ENCODE measurements at regions not wholly inside any gene's neighbourhood (a gene's known extent, or its start where the extent isn't known, plus 50 kb on each side); places are given as distances from the start of the nearest gene placed in this dataset.
A peak's percentile ranks its signal among the peaks of the same experiment; 100 is the strongest.

DNA sequence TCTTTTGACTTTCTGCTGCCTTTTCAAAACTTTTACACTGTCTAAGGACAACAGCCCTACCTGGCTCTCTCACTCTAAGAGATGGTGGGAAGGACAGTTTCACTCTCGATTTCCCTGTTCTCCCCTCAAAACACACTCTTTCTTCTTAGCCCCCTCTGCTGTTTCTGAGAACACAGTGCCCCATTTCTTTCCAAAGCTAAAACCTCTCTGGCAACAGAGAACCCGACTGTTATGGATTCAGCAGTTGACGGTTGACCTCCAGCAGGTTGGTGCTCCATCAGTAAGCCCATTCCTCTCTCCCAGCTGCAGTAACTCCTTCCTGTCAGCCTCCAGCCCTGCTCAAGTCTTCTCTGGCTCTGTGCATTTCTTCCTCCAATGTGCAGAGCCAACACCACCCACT is 88.2 kb upstream of the ABCD3 start:
- Histone ChIP-seq H3K79me2 (ENCODE audit: insufficient read depth, low read length) (no peaks in the 10 kb centered on the region), H3K9ac (ENCODE audit: insufficient read depth, low read depth, low read length) (no peak overlapping the region), H3K4me2 (ENCODE audit: low read depth, low read length) (peak overlapping the region; percentile 67), H3K27me3 (ENCODE audit: control insufficient read depth in 1 of 2, insufficient read depth in 2 of 2, low read length in 2 of 2) (no peaks in the 10 kb centered on the region), H3K36me3 (replicated peaks in 1 of 2; ENCODE audit: control insufficient read depth in 1 of 2, insufficient read depth in 2 of 2, low read length in 2 of 2) (no peaks in the 10 kb centered on the region), H2AFZ (ENCODE audit: low read length) (peak overlapping the region; percentile 69), H3K4me1 (ENCODE audit: insufficient read depth, low read length) (peaks cover 59% of the 10 kb centered on the region), H4K20me1 (ENCODE audit: insufficient read depth, low read length) (no peaks in the 10 kb centered on the region), H3K9me3 (ENCODE audit: low read length) (no peaks in the 10 kb centered on the region), H3K4me3 (replicated peaks in 1 of 3; ENCODE audit: insufficient read depth in 1 of 3, low read depth in 2 of 3, low read length in 3 of 3) (peak overlapping the region in 2 of 3 experiments; percentile 22 to 26; a peak in 2 of 6 replicates), H3K27ac (ENCODE audit: extremely low read length, insufficient read depth, low read length) (no peak overlapping the region)
- WGBS (ENCODE audit: low lambda C conversion rate), result 6% methylated on average over 3 of the region's 3 CpGs
- DNase-seq (ENCODE audit: low spot score) (peak; percentile 67), ATAC-seq (peak; percentile 90), FAIRE-seq (peak; percentile 46)
- intact Hi-C loops (cut with micrococcal nuclease; ENCODE audit: unreplicated experiment) (loop anchor here (1.0 to 10.0 kb wide), 3 partner anchors 83 to 425 kb away; partner anchors contain the start of gene GCLM), in situ Hi-C loops (cut with HindIII; ENCODE audit: extremely low pct_ligation_motif_present, low pct_unique_long_range_greater_than_20kb) (no loop called here)
- no TSS peak for BruUV-seq (replicated peaks)
- ChIA-PET CTCF (ENCODE audit: low intra/inter-chr PET ratio, low total read pairs) (interaction anchor here (1.2 to 1.4 kb wide), 3 partner anchors 89 to 304 kb away, joined by 3 to 6 read pairs (median 4); no protein-coding TSS in a partner anchor), POLR2A (interaction anchor here (1.0 to 1.7 kb wide), 6 partner anchors 12 to 451 kb away, joined by 3 to 6 read pairs (median 4); no protein-coding TSS in a partner anchor)
- TF ChIP-seq GATAD2A (CRISPR knock-in tag; IDR thresholded peaks at IDR 0.05) (0 out of 2 replicates have a peak, but pooled peaks have one; percentile 22), ZNF350 (CRISPR knock-in tag; IDR thresholded peaks at IDR 0.05; ENCODE audit: borderline replicate concordance, low read depth) (no peak), MED1 (CRISPR knock-in tag; IDR thresholded peaks at IDR 0.05) (0 out of 2 replicates have a peak, but pooled peaks have one; percentile 36), REPIN1 (CRISPR knock-in tag; IDR thresholded peaks at IDR 0.05; ENCODE audit: borderline replicate concordance, low read depth) (0 out of 2 replicates have a peak, but pooled peaks have one; percentile 34), CEBPZ (IDR thresholded peaks at IDR 0.05; ENCODE audit: low read length) (no peak), RAD21 (CRISPR knock-in tag; IDR thresholded peaks at IDR 0.05) (peak; percentile 61; the same call in 1 of the 2 replicates), SMC3 (IDR thresholded peaks at IDR 0.05; ENCODE audit: low read length) (peak; percentile 74), ZNF792 (CRISPR knock-in tag; IDR thresholded peaks at IDR 0.05) (0 out of 2 replicates have a peak, but pooled peaks have one; percentile 15), ZKSCAN8 (CRISPR knock-in tag; IDR thresholded peaks at IDR 0.05; ENCODE audit: borderline replicate concordance) (0 out of 2 replicates have a peak, but pooled peaks have one; percentile 30), SAP130 (CRISPR knock-in tag; IDR thresholded peaks at IDR 0.05; ENCODE audit: low read depth) (peak; percentile 41), GFI1 (CRISPR knock-in tag; IDR thresholded peaks at IDR 0.05; ENCODE audit: borderline replicate concordance) (no peak), SOX6 (IDR thresholded peaks at IDR 0.05) (no peak), SOX6 (CRISPR knock-in tag; IDR thresholded peaks at IDR 0.05) (peak; percentile 19; the same call in 1 of the 2 replicates)
- TF ChIP-seq, protein P1, sequence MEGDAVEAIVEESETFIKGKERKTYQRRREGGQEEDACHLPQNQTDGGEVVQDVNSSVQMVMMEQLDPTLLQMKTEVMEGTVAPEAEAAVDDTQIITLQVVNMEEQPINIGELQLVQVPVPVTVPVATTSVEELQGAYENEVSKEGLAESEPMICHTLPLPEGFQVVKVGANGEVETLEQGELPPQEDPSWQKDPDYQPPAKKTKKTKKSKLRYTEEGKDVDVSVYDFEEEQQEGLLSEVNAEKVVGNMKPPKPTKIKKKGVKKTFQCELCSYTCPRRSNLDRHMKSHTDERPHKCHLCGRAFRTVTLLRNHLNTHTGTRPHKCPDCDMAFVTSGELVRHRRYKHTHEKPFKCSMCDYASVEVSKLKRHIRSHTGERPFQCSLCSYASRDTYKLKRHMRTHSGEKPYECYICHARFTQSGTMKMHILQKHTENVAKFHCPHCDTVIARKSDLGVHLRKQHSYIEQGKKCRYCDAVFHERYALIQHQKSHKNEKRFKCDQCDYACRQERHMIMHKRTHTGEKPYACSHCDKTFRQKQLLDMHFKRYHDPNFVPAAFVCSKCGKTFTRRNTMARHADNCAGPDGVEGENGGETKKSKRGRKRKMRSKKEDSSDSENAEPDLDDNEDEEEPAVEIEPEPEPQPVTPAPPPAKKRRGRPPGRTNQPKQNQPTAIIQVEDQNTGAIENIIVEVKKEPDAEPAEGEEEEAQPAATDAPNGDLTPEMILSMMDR (CRISPR knock-in tag; IDR thresholded peaks at IDR 0.05), result peak; percentile 82
- TF ChIP-seq, protein P2, sequence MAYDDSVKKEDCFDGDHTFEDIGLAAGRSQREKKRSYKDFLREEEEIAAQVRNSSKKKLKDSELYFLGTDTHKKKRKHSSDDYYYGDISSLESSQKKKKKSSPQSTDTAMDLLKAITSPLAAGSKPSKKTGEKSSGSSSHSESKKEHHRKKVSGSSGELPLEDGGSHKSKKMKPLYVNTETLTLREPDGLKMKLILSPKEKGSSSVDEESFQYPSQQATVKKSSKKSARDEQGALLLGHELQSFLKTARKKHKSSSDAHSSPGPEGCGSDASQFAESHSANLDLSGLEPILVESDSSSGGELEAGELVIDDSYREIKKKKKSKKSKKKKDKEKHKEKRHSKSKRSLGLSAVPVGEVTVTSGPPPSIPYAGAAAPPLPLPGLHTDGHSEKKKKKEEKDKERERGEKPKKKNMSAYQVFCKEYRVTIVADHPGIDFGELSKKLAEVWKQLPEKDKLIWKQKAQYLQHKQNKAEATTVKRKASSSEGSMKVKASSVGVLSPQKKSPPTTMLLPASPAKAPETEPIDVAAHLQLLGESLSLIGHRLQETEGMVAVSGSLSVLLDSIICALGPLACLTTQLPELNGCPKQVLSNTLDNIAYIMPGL (CRISPR knock-in tag; IDR thresholded peaks at IDR 0.05; ENCODE audit: borderline replicate concordance in 1 of 2, low read depth in 1 of 2), result peak; percentile 27 to 42; a peak in 2 of 4 replicates
- TF ChIP-seq, protein P3, sequence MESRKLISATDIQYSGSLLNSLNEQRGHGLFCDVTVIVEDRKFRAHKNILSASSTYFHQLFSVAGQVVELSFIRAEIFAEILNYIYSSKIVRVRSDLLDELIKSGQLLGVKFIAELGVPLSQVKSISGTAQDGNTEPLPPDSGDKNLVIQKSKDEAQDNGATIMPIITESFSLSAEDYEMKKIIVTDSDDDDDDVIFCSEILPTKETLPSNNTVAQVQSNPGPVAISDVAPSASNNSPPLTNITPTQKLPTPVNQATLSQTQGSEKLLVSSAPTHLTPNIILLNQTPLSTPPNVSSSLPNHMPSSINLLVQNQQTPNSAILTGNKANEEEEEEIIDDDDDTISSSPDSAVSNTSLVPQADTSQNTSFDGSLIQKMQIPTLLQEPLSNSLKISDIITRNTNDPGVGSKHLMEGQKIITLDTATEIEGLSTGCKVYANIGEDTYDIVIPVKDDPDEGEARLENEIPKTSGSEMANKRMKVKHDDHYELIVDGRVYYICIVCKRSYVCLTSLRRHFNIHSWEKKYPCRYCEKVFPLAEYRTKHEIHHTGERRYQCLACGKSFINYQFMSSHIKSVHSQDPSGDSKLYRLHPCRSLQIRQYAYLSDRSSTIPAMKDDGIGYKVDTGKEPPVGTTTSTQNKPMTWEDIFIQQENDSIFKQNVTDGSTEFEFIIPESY (CRISPR knock-in tag; IDR thresholded peaks at IDR 0.05), result 0 out of 2 replicates have a peak, but pooled peaks have one; percentile 30

Data from HepG2 (cell line).